Mucosa of descending colon (tissue), 3 donors: ENCODE measurements at regions not wholly inside any gene's neighbourhood (a gene's known extent, or its start where the extent isn't known, plus 50 kb on each side); places are given as distances from the start of the nearest gene placed in this dataset.

Source experiments
- ATAC-seq: fragments of 200-7000 bp; cut with Tn5 transposase; one replicate; pipeline ENCODE4 v1.9.1; 2020; ENCODE audit warnings: mild to moderate bottlenecking, moderate library complexity
- DNase-seq, 3 donors: peaks; one replicate each; pipeline ENCODE4 v3.0.0-alpha.2; 2020
- H3K36me3 ChIP-seq: fragments of 200-600 bp; one replicate; pipeline ENCODE4 v1.8.0; 2021; ENCODE audit warnings: low read depth, mild to moderate bottlenecking
- H3K4me1 ChIP-seq: fragments of 200-600 bp; one replicate; pipeline ENCODE4 v1.8.0; 2021; ENCODE audit warnings: low read depth, mild to moderate bottlenecking
- H3K4me3 ChIP-seq: fragments of 200-600 bp; one replicate; pipeline ENCODE4 v1.8.0; 2021; ENCODE audit warnings: mild to moderate bottlenecking
- H3K9me3 ChIP-seq: fragments of 200-600 bp; one replicate; pipeline ENCODE4 v1.8.0; 2021; ENCODE audit warnings: mild to moderate bottlenecking
- CTCF ChIP-seq: fragments of 200-600 bp; IDR thresholded peaks from one replicate; pipeline ENCODE4 v1.8.0; 2022; ENCODE audit warnings: antibody characterized with exemption, mild to moderate bottlenecking
- intact Hi-C, 2 donors: fragments of 100-400 bp; cut with DNase I in 1 of 2; cut with micrococcal nuclease in 1 of 2; formaldehyde crosslinking; loops; one replicate each; pipeline versions ENCODE4 v1.11.0 to v1.11.1; 2022; cut with DNase I, micrococcal nuclease
- donor health status: DM: no; HTN: no; CAD: no; lungs with moderate emphysema.
- donor health status: DM: no; HTN: no; CAD: no.
- donor health status: DM: no; HTN: yes; CAD: no.

GRCh38 chr6:140563728-140564127 is 1189.3 kb upstream of the CITED2 start:
- Histone ChIP-seq H3K4me3 (no peak overlapping the region), H3K4me1 (no peaks in the 10 kb centered on the region), H3K36me3 (no peaks in the 10 kb centered on the region), H3K9me3 (no peaks in the 10 kb centered on the region)
- intact Hi-C loops, result no loop called here
- TF ChIP-seq CTCF, result no peak
- ATAC-seq (no peak), DNase-seq (no peak)

GRCh38 chr6:140561701-140562100 is 1187.3 kb upstream of the CITED2 start:
- no peak overlapping the region for H3K4me3 ChIP-seq
- intact Hi-C loops, result no loop called here
- H3K4me1 ChIP-seq, result no peaks in the 10 kb centered on the region
- ATAC-seq (no peak), DNase-seq (no peak)
- no peak for TF ChIP-seq CTCF
- no peaks in the 10 kb centered on the region for H3K9me3 ChIP-seq
- H3K36me3 ChIP-seq, result no peaks in the 10 kb centered on the region

- ATAC-seq (no peak), DNase-seq (no peak)
- TF ChIP-seq CTCF, result no peak
- intact Hi-C loops, result no loop called here
- Histone ChIP-seq H3K9me3 (no peaks in the 10 kb centered on the region), H3K4me1 (no peaks in the 10 kb centered on the region), H3K36me3 (no peaks in the 10 kb centered on the region), H3K4me3 (no peak overlapping the region)
Observed at GRCh38 chr6:140560671-140561070, 1186.2 kb upstream of the CITED2 start.

- intact Hi-C loops, result no loop called here
- Histone ChIP-seq H3K4me3 (no peak overlapping the region), H3K9me3 (no peaks in the 10 kb centered on the region), H3K4me1 (no peaks in the 10 kb centered on the region), H3K36me3 (no peaks in the 10 kb centered on the region)
- ATAC-seq (no peak), DNase-seq (no peak)
- TF ChIP-seq CTCF, result no peak
Observed at GRCh38 chr6:140559458-140559857, 1185.0 kb upstream of the CITED2 start.

GRCh38 chr6:140554421-140554820 is 1180.0 kb upstream of the CITED2 start:
- H3K4me3 ChIP-seq, result no peak overlapping the region
- no peak for TF ChIP-seq CTCF
- intact Hi-C loops, result no loop called here
- H3K9me3 ChIP-seq, result no peaks in the 10 kb centered on the region
- no peaks in the 10 kb centered on the region for H3K36me3 ChIP-seq
- DNase-seq (no peak), ATAC-seq (no peak)
- no peaks in the 10 kb centered on the region for H3K4me1 ChIP-seq

GRCh38 chr6:140548366-140548765 is 1173.9 kb upstream of the CITED2 start:
- no peak for TF ChIP-seq CTCF
- no peaks in the 10 kb centered on the region for H3K4me1 ChIP-seq
- H3K36me3 ChIP-seq, result no peaks in the 10 kb centered on the region
- H3K4me3 ChIP-seq, result no peak overlapping the region
- intact Hi-C loops, result no loop called here
- ATAC-seq (no peak), DNase-seq (no peak)
- no peaks in the 10 kb centered on the region for H3K9me3 ChIP-seq
